ENCODE measurements at regions not wholly inside any gene's neighbourhood (a gene's known extent, or its start where the extent isn't known, plus 50 kb on each side); places are given as distances from the start of the nearest gene placed in this dataset.

GRCh38 chr5:85931220-85931619, 686.5 kb upstream of the COX7C start:
- TF ChIP-seq EP300 (IDR thresholded peaks at IDR 0.05; ENCODE audit: borderline replicate concordance) = no peak
- no peak for TF ChIP-seq FOXM1 (IDR thresholded peaks at IDR 0.05; ENCODE audit: borderline replicate concordance, low read depth)
- no peak for TF ChIP-seq REST (IDR thresholded peaks at IDR 0.05; ENCODE audit: low read depth)
- no peak for TF ChIP-seq CREB1 (IDR thresholded peaks at IDR 0.05; ENCODE audit: low read depth)
- no peak for TF ChIP-seq USF1 (IDR thresholded peaks at IDR 0.05)
- TF ChIP-seq YY1 (IDR thresholded peaks at IDR 0.05; ENCODE audit: low read depth) = no peak
- no peak for TF ChIP-seq TEAD4 (IDR thresholded peaks at IDR 0.05)
- no peak for TF ChIP-seq ZBTB7A (IDR thresholded peaks at IDR 0.05; ENCODE audit: low read depth)
- no peak for TF ChIP-seq MAX (IDR thresholded peaks at IDR 0.05)
